Erythroblast (primary cell): ENCODE measurements at regions not wholly inside any gene's neighbourhood (a gene's known extent, or its start where the extent isn't known, plus 50 kb on each side); places are given as distances from the start of the nearest gene placed in this dataset.

Source experiments
- GATA1 ChIP-seq: IDR thresholded peaks from 2 replicates; pipeline ENCODE4 v1.6.1; 2011; ENCODE audit warnings: low read depth, mild to moderate bottlenecking, control low read depth, low read length, moderate library complexity
- POLR2A ChIP-seq: IDR thresholded peaks from 2 replicates; pipeline ENCODE4 v1.6.1; 2011; ENCODE audit warnings: mild to moderate bottlenecking, low read length

DNA sequence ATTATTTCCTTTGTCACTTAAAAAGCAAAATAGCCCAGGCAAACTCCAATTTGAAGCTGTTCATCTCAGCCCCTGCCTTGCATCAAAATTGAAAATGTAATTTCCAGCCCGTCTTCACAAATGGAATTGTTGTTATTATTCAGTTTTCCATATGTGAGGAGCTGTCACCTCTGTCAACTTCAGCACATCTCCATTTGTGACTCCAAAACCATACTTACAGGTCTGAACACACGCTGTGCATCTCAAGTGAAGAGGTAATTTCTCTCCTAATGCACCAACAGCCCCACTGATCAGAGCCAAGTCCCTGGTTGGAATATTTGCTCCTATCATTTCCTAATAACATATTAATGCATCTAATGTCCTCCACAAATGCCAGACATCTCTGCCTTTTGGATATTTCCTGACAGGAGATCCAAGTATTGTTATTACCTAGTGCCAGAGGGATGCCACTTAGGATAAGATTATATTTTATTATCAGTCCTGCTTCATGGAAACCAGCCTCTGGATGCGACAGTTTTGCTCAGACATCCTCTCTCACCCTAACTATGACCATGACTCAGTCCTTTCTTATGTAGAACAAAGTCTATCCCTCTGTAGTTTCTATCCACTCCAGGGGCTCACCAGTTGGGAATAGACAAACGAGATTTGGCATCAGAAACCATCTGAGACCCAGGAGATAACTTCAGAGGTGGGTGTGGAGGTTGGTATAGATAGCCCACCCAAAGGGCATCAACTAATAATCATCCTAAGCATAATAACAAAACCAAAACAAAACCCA, 379.8 kb downstream of the VPS13C start:
- TF ChIP-seq GATA1 (no peak), POLR2A (no peak)
